ENCODE measurements at regions not wholly inside any gene's neighbourhood (a gene's known extent, or its start where the extent isn't known, plus 50 kb on each side); places are given as distances from the start of the nearest gene placed in this dataset.
"Not testable (repeated sequence)": the region's sequence is repeated elsewhere in the genome, so short reads cannot be mapped to it uniquely, and the experiment has no call there.

- no peak for DNase-seq
Measured at GRCh38 chr16:86245351-86245750, 265.0 kb upstream of the FOXF1 start.

- no peak for DNase-seq
Measured at GRCh38 chr16:86245895-86246294, 264.4 kb upstream of the FOXF1 start.

- DNase-seq = no peak
Measured at GRCh38 chr16:86248310-86248905, 261.9 kb upstream of the FOXF1 start.

GRCh38 chr16:86249631-86250030, 260.7 kb upstream of the FOXF1 start:
- no peak for DNase-seq

- DNase-seq = no peak
Measured at GRCh38 chr16:86251682-86252081, 258.6 kb upstream of the FOXF1 start.

- DNase-seq = peak; percentile 6
Measured at GRCh38 chr16:86252596-86252995, 257.7 kb upstream of the FOXF1 start.

- DNase-seq = no peak
Measured at GRCh38 chr16:86255966-86256365, 254.4 kb upstream of the FOXF1 start.

- DNase-seq = no peak
Measured at GRCh38 chr16:86256995-86257394, 253.3 kb upstream of the FOXF1 start.

GRCh38 chr16:86257546-86257945, 252.8 kb upstream of the FOXF1 start:
- DNase-seq = no peak

- no peak for DNase-seq
Measured at GRCh38 chr16:86258713-86259112, 251.6 kb upstream of the FOXF1 start.

GRCh38 chr16:86259499-86259898, 250.8 kb upstream of the FOXF1 start:
- DNase-seq = no peak

GRCh38 chr16:86261379-86261778, 248.9 kb upstream of the FOXF1 start:
- DNase-seq = no peak

GRCh38 chr16:86267657-86268056, 242.7 kb upstream of the FOXF1 start:
- DNase-seq = not testable (repeated sequence)

GRCh38 chr16:86270696-86271095, 239.6 kb upstream of the FOXF1 start:
- DNase-seq = no peak

- no peak for DNase-seq
Measured at GRCh38 chr16:86272744-86273143, 237.6 kb upstream of the FOXF1 start.

- no peak for DNase-seq
Measured at GRCh38 chr16:86277221-86277620, 233.1 kb upstream of the FOXF1 start.

GRCh38 chr16:86277859-86278258, 232.5 kb upstream of the FOXF1 start:
- not testable (repeated sequence) for DNase-seq

GRCh38 chr16:86281421-86281820, 228.9 kb upstream of the FOXF1 start:
- DNase-seq = no peak

GRCh38 chr16:86283944-86284343, 226.4 kb upstream of the FOXF1 start:
- no peak for DNase-seq

- no peak for DNase-seq
Measured at GRCh38 chr16:86285421-86285820, 224.9 kb upstream of the FOXF1 start.

- DNase-seq = no peak
Measured at GRCh38 chr16:86285938-86286921, 224.1 kb upstream of the FOXF1 start.

GRCh38 chr16:86286991-86287663, 223.2 kb upstream of the FOXF1 start:
- DNase-seq = no peak

- DNase-seq = no peak
Measured at GRCh38 chr16:86287664-86288201, 222.6 kb upstream of the FOXF1 start.
